HG02870 (cell line): ENCODE measurements at regions not wholly inside any gene's neighbourhood (a gene's known extent, or its start where the extent isn't known, plus 50 kb on each side); places are given as distances from the start of the nearest gene placed in this dataset.

Source experiments
- ATAC-seq: cut with Tn5 transposase; IDR thresholded peaks from one replicate; pipeline ENCODE4 v1.9.1; 2021; ENCODE audit warnings: mild to moderate bottlenecking, moderate library complexity; ENCODE audit not compliant: unreplicated experiment

GRCh38 chr22:47691152-47691895 lies 928.9 kb downstream of the TBC1D22A start:
- no peak for ATAC-seq

- no peak for ATAC-seq
These were observed 928.1 kb downstream of the TBC1D22A start for GRCh38 chr22:47690586-47690985.

GRCh38 chr22:47690166-47690565 lies 927.7 kb downstream of the TBC1D22A start:
- no peak for ATAC-seq

- ATAC-seq = no peak
These were observed 925.3 kb downstream of the TBC1D22A start for GRCh38 chr22:47687776-47688175.

GRCh38 chr22:47687346-47687655 lies 924.9 kb downstream of the TBC1D22A start:
- ATAC-seq = no peak

GRCh38 chr22:47686594-47687345 lies 924.3 kb downstream of the TBC1D22A start:
- ATAC-seq = no peak

- ATAC-seq = no peak
These were observed 919.1 kb downstream of the TBC1D22A start for GRCh38 chr22:47681411-47682165.

GRCh38 chr22:47678636-47679287 lies 916.3 kb downstream of the TBC1D22A start:
- ATAC-seq = no peak

- no peak for ATAC-seq
These were observed 915.6 kb downstream of the TBC1D22A start for GRCh38 chr22:47678048-47678447.

- ATAC-seq = no peak
These were observed 914.2 kb downstream of the TBC1D22A start for GRCh38 chr22:47676685-47677084.

GRCh38 chr22:47674600-47674999 lies 912.1 kb downstream of the TBC1D22A start:
- ATAC-seq = no peak

GRCh38 chr22:47673557-47673956 lies 911.1 kb downstream of the TBC1D22A start:
- ATAC-seq = no peak

GRCh38 chr22:47672526-47672925 lies 910.1 kb downstream of the TBC1D22A start:
- ATAC-seq = no peak

GRCh38 chr22:47665151-47665550 lies 902.7 kb downstream of the TBC1D22A start:
- ATAC-seq = no peak

GRCh38 chr22:47663615-47664605 lies 901.5 kb downstream of the TBC1D22A start:
- no peak for ATAC-seq

GRCh38 chr22:47659467-47660223 lies 897.2 kb downstream of the TBC1D22A start:
- no peak for ATAC-seq

- ATAC-seq = no peak
These were observed 895.7 kb downstream of the TBC1D22A start for GRCh38 chr22:47658182-47658581.

- ATAC-seq = no peak
These were observed 894.8 kb downstream of the TBC1D22A start for GRCh38 chr22:47657224-47657623.

- ATAC-seq = no peak
These were observed 894.4 kb downstream of the TBC1D22A start for GRCh38 chr22:47656806-47657205.
